ENCODE measurements at regions not wholly inside any gene's neighbourhood (a gene's known extent, or its start where the extent isn't known, plus 50 kb on each side); places are given as distances from the start of the nearest gene placed in this dataset.

- TF ChIP-seq CTCF (IDR thresholded peaks at IDR 0.05): no peak
- no peak for TF ChIP-seq EZH2phosphoT487 (IDR thresholded peaks at IDR 0.05)
- no peak for TF ChIP-seq EZH2 (IDR thresholded peaks at IDR 0.05)
- Histone ChIP-seq H3K4me1 (peaks cover 5% of the 10 kb centered on the region), H3K27me3 (no peaks in the 10 kb centered on the region), H3K27ac (no peak overlapping the region), H2AFZ (replicated peaks) (no peak overlapping the region), H3K4me3 (no peak overlapping the region), H4K20me1 (ENCODE audit: low read depth) (no peaks in the 10 kb centered on the region), H3K79me2 (ENCODE audit: low read depth) (no peaks in the 10 kb centered on the region), H3K9me3 (ENCODE audit: low read depth) (no peaks in the 10 kb centered on the region), H3F3A (ENCODE audit: low read depth) (peaks cover 7% of the 10 kb centered on the region), H3K36me3 (no peaks in the 10 kb centered on the region), H3K4me2 (no peak overlapping the region), H3K9ac (no peak overlapping the region)
- Mint-ChIP-seq H3K4me3 (no peak overlapping the region), H3K4me1 (peaks cover 6% of the 10 kb centered on the region), H3K36me3 (no peaks in the 10 kb centered on the region), H3K9me3 (peaks cover 3% of the 10 kb centered on the region), H3K27ac (no peak overlapping the region), H3K27me3 (ENCODE audit: insufficient read depth, low read depth) (no peaks in the 10 kb centered on the region)
- DNase-seq (ENCODE audit: low spot score): no peak
These were observed 141.7 kb upstream of the NSMCE3 start for GRCh38 chr15:29411299-29411698.

GRCh38 chr15:29410338-29410737 lies 140.7 kb upstream of the NSMCE3 start:
- no peak overlapping the region for H3K9ac ChIP-seq
- H3K79me2 ChIP-seq (ENCODE audit: low read depth): no peaks in the 10 kb centered on the region
- H3K36me3 ChIP-seq: no peaks in the 10 kb centered on the region
- H3K27me3 ChIP-seq: no peaks in the 10 kb centered on the region
- TF ChIP-seq EZH2 (IDR thresholded peaks at IDR 0.05) (no peak), CTCF (IDR thresholded peaks at IDR 0.05) (no peak), EZH2phosphoT487 (IDR thresholded peaks at IDR 0.05) (no peak)
- H3K4me2 ChIP-seq: peak overlapping the region; percentile 0
- no peaks in the 10 kb centered on the region for H4K20me1 ChIP-seq (ENCODE audit: low read depth)
- H3K27ac ChIP-seq: no peak overlapping the region
- H3K9me3 Mint-ChIP-seq: no peaks in the 10 kb centered on the region
- peak overlapping the region; percentile 57 for H2AFZ ChIP-seq (replicated peaks)
- H3K4me3 ChIP-seq: no peak overlapping the region
- no peak overlapping the region for H3K4me3 Mint-ChIP-seq
- peaks cover 5% of the 10 kb centered on the region for H3K4me1 ChIP-seq
- H3K36me3 Mint-ChIP-seq: no peaks in the 10 kb centered on the region
- H3K27ac Mint-ChIP-seq: peak overlapping the region; percentile 94
- H3K4me1 Mint-ChIP-seq: peaks cover 6% of the 10 kb centered on the region
- H3K9me3 ChIP-seq (ENCODE audit: low read depth): no peaks in the 10 kb centered on the region
- peaks cover 7% of the 10 kb centered on the region for H3F3A ChIP-seq (ENCODE audit: low read depth)
- no peak for DNase-seq (ENCODE audit: low spot score)
- no peaks in the 10 kb centered on the region for H3K27me3 Mint-ChIP-seq (ENCODE audit: insufficient read depth, low read depth)

- peaks cover 6% of the 10 kb centered on the region for H3K4me1 Mint-ChIP-seq
- TF ChIP-seq EZH2phosphoT487 (IDR thresholded peaks at IDR 0.05) (no peak), EZH2 (IDR thresholded peaks at IDR 0.05) (no peak), CTCF (IDR thresholded peaks at IDR 0.05) (no peak)
- no peaks in the 10 kb centered on the region for H3K27me3 ChIP-seq
These were observed 140.3 kb upstream of the NSMCE3 start for GRCh38 chr15:29409890-29410289.

More at GRCh38 chr15:29409890-29410289, 140.3 kb upstream of the NSMCE3 start:
- H3K27ac Mint-ChIP-seq: no peak overlapping the region
- Histone ChIP-seq H4K20me1 (ENCODE audit: low read depth) (no peaks in the 10 kb centered on the region), H3K4me2 (peak overlapping the region; percentile 0), H3F3A (ENCODE audit: low read depth) (peaks cover 7% of the 10 kb centered on the region), H3K4me3 (no peak overlapping the region), H2AFZ (replicated peaks) (peak overlapping the region; percentile 57), H3K4me1 (peaks cover 5% of the 10 kb centered on the region), H3K27ac (no peak overlapping the region), H3K79me2 (ENCODE audit: low read depth) (no peaks in the 10 kb centered on the region), H3K9me3 (ENCODE audit: low read depth) (no peaks in the 10 kb centered on the region), H3K9ac (no peak overlapping the region), H3K36me3 (no peaks in the 10 kb centered on the region)
- H3K4me3 Mint-ChIP-seq: no peak overlapping the region
- no peaks in the 10 kb centered on the region for H3K9me3 Mint-ChIP-seq
- DNase-seq (ENCODE audit: low spot score): no peak
- H3K27me3 Mint-ChIP-seq (ENCODE audit: insufficient read depth, low read depth): no peaks in the 10 kb centered on the region
- H3K36me3 Mint-ChIP-seq: no peaks in the 10 kb centered on the region
